Ishikawa (cell line): ENCODE measurements at regions not wholly inside any gene's neighbourhood (a gene's known extent, or its start where the extent isn't known, plus 50 kb on each side); places are given as distances from the start of the nearest gene placed in this dataset.

Experiments used
- CEBPB ChIP-seq: IDR thresholded peaks from 2 replicates; pipeline ENCODE4 v1.6.1; 2012
- CREB1 ChIP-seq: IDR thresholded peaks from 2 replicates; pipeline ENCODE4 v1.6.1; 2012; ENCODE audit warnings: low read depth
- EGR1 ChIP-seq: IDR thresholded peaks from 2 replicates; pipeline ENCODE4 v1.6.1; 2012
- EP300 ChIP-seq: IDR thresholded peaks from 2 replicates; pipeline ENCODE4 v1.6.1; 2012; ENCODE audit warnings: borderline replicate concordance
- FOXM1 ChIP-seq: IDR thresholded peaks from 2 replicates; pipeline ENCODE4 v1.6.1; 2012; ENCODE audit warnings: low read depth, borderline replicate concordance
- MAX ChIP-seq: IDR thresholded peaks from 2 replicates; pipeline ENCODE4 v1.6.1; 2012
- NFIC ChIP-seq: IDR thresholded peaks from 2 replicates; pipeline ENCODE4 v1.6.1; 2012
- RAD21 ChIP-seq: IDR thresholded peaks from 2 replicates; pipeline ENCODE4 v1.6.1; 2012; ENCODE audit warnings: low read depth
- REST ChIP-seq: IDR thresholded peaks from 2 replicates; pipeline ENCODE4 v1.6.1; 2012; ENCODE audit warnings: low read depth, mild to moderate bottlenecking
- TAF1 ChIP-seq: IDR thresholded peaks from 2 replicates; pipeline ENCODE4 v1.6.1; 2012; ENCODE audit warnings: low read depth, mild to moderate bottlenecking
- TCF12 ChIP-seq: IDR thresholded peaks from 2 replicates; pipeline ENCODE4 v1.6.1; 2012; ENCODE audit warnings: low read depth
- TEAD4 ChIP-seq: IDR thresholded peaks from 2 replicates; pipeline ENCODE4 v1.6.1; 2012
- USF1 ChIP-seq: IDR thresholded peaks from 2 replicates; pipeline ENCODE4 v1.6.1; 2012
- YY1 ChIP-seq: IDR thresholded peaks from 2 replicates; pipeline ENCODE4 v1.6.1; 2012; ENCODE audit warnings: low read depth
- ZBTB7A ChIP-seq: IDR thresholded peaks from 2 replicates; pipeline ENCODE4 v1.6.1; 2012; ENCODE audit warnings: low read depth

GRCh38 chr1:94298861-94299260, 61.5 kb upstream of the ARHGAP29 start:
- TF ChIP-seq MAX (no peak), REST (no peak), EGR1 (no peak), RAD21 (no peak), TCF12 (no peak), USF1 (no peak), EP300 (no peak), ZBTB7A (no peak), TAF1 (no peak), TEAD4 (no peak), FOXM1 (no peak), CREB1 (no peak)

GRCh38 chr1:94296018-94296417, 58.6 kb upstream of the ARHGAP29 start:
- TF ChIP-seq REST (no peak), FOXM1 (no peak), EP300 (no peak), ZBTB7A (no peak), RAD21 (no peak), TCF12 (no peak), CREB1 (no peak), YY1 (no peak), CEBPB (no peak), EGR1 (no peak), TAF1 (no peak), USF1 (no peak), NFIC (no peak), MAX (no peak), TEAD4 (no peak)
